ENCODE measurements at regions not wholly inside any gene's neighbourhood (a gene's known extent, or its start where the extent isn't known, plus 50 kb on each side); places are given as distances from the start of the nearest gene placed in this dataset.

DNA sequence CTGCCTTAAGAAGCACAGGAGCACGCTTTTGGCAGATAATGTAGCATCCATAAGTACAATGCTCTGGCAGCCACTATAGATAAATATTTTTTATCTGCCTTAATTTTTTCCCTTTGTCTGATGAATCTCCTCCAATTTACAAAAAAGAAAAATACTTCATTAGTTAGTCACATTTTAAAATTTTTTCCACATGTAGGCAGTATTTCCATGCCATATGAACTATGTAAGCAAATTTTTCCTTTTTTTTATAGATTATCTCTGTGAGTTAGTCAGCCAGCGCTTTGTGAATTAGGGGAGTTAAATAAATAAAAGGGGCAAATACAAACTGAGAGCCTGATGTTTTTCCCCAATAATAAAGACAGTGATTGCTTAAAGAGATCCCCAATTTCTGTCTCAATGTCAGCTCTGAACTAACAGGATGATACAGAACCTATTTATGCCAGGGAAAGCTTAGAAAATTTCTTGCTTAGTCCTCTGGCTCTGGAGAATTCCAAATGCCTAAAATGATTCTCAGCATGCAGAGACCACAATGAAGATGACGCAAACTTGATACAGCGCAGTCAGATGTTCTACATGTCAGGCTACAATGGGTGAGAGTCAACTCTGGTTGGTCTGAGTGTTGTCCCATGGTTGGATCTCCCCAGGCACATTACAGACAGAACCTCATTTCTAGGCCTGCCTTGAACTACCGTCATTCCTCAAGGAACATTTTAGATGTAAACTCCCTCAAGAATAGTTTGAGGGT, 390.4 kb upstream of the CDH6 start:
- peak; percentile 69 for DNase-seq
- TF ChIP-seq, protein P1, sequence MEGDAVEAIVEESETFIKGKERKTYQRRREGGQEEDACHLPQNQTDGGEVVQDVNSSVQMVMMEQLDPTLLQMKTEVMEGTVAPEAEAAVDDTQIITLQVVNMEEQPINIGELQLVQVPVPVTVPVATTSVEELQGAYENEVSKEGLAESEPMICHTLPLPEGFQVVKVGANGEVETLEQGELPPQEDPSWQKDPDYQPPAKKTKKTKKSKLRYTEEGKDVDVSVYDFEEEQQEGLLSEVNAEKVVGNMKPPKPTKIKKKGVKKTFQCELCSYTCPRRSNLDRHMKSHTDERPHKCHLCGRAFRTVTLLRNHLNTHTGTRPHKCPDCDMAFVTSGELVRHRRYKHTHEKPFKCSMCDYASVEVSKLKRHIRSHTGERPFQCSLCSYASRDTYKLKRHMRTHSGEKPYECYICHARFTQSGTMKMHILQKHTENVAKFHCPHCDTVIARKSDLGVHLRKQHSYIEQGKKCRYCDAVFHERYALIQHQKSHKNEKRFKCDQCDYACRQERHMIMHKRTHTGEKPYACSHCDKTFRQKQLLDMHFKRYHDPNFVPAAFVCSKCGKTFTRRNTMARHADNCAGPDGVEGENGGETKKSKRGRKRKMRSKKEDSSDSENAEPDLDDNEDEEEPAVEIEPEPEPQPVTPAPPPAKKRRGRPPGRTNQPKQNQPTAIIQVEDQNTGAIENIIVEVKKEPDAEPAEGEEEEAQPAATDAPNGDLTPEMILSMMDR (IDR thresholded peaks at IDR 0.05; ENCODE audit: low read depth, low read length, missing control alignments): no peak
- in situ Hi-C loops (cut with HindIII; ENCODE audit: low pct_ligation_motif_present, low sequenced_read_pairs): no loop called here
- Histone ChIP-seq H3K36me3 (replicated peaks) (no peaks in the 10 kb centered on the region), H3K27ac (peak overlapping the region; percentile 45), H3K4me3 (ENCODE audit: low read depth, low read length) (no peak overlapping the region), H3K27me3 (replicated peaks) (no peaks in the 10 kb centered on the region)

DNA sequence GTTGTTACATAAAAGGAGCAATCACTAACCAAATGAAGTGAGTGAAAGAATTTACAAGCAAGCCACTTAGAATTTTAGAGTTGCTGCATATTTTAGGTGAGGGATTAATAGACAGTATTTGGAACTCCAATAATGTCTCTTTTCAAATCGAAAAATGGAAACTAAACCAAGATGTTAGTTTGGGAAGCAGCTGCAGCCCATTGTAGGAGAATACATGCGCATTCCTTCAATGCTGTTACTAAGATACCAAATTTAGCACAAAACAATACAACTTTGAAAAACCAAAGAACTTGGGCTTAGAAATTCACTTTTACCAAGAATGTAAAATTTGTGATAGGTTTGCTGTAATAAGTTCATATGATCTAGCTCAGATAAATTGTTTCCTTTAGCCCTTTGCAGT, 411.8 kb upstream of the CDH6 start:
- no peak overlapping the region for H3K4me3 ChIP-seq (ENCODE audit: low read depth, low read length)
- no peak overlapping the region for H3K27ac ChIP-seq
- in situ Hi-C loops (cut with HindIII; ENCODE audit: low pct_ligation_motif_present, low sequenced_read_pairs): no loop called here
- DNase-seq: no peak
- TF ChIP-seq, protein P1 (IDR thresholded peaks at IDR 0.05; ENCODE audit: low read depth, low read length, missing control alignments): no peak
- H3K36me3 ChIP-seq (replicated peaks): no peaks in the 10 kb centered on the region
- H3K27me3 ChIP-seq (replicated peaks): no peaks in the 10 kb centered on the region

DNA sequence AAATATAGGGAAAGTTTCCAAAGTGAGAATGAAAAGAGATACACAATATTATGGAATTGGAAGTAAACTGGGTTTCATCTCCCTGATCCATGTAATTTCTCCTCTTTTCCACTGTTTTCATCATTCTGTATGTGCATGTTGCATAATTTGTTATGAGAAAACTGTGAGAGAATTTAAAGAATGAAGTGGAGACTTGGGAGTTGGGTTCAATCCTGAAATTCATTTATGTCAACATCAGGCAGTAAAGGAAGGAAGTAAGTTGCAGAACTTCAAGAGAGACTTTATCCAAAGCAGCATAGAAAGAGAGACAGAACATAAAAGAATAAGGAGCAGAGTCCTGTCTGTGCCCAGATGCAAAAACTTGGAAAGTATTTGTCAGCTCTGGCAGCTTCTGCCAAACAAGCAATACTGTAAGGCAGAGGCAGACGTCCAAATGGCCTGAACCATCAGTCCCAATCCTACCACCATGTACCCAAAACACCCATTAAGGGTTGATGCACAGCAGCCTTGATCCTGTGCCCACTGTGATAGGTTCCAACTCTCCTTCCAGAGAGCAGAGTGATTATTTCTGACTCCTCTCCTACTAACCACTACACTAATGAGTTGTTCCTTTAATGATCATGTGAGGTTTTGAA, 425.3 kb upstream of the CDH6 start:
- no peaks in the 10 kb centered on the region for H3K27me3 ChIP-seq (replicated peaks)
- in situ Hi-C loops (cut with HindIII; ENCODE audit: low pct_ligation_motif_present, low sequenced_read_pairs): no loop called here
- DNase-seq: no peak

DNA sequence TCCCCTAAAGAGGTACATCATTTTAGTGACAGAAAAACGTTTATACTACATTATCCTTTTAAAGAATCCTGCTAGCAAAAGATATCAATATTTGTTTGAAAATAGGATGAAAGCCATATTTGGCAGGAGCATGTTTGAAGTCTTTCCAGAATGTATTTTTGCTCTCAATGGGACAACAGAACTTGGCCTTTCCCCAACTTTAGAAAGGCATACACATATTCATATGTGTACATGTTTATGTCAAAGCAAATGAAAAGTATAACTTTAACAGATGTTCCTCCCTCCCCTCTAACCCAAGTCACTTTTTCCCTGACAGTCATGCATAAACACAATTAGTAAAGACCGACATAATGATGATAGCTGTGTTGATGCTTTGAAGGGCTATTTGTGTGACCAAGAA, 427.8 kb upstream of the CDH6 start:
- Histone ChIP-seq H3K36me3 (replicated peaks) (no peaks in the 10 kb centered on the region), H3K27ac (peak overlapping the region; percentile 52), H3K4me3 (ENCODE audit: low read depth, low read length) (no peak overlapping the region), H3K27me3 (replicated peaks) (no peaks in the 10 kb centered on the region)
- in situ Hi-C loops (cut with HindIII; ENCODE audit: low pct_ligation_motif_present, low sequenced_read_pairs): no loop called here
- TF ChIP-seq, protein P1 (IDR thresholded peaks at IDR 0.05; ENCODE audit: low read depth, low read length, missing control alignments): no peak
- DNase-seq: no peak

More for the DNA sequence above, 425.3 kb upstream of the CDH6 start:
- H3K27ac ChIP-seq: no peak overlapping the region
- TF ChIP-seq, protein P1 (IDR thresholded peaks at IDR 0.05; ENCODE audit: low read depth, low read length, missing control alignments): no peak
- H3K4me3 ChIP-seq (ENCODE audit: low read depth, low read length): no peak overlapping the region
- no peaks in the 10 kb centered on the region for H3K36me3 ChIP-seq (replicated peaks)

DNA sequence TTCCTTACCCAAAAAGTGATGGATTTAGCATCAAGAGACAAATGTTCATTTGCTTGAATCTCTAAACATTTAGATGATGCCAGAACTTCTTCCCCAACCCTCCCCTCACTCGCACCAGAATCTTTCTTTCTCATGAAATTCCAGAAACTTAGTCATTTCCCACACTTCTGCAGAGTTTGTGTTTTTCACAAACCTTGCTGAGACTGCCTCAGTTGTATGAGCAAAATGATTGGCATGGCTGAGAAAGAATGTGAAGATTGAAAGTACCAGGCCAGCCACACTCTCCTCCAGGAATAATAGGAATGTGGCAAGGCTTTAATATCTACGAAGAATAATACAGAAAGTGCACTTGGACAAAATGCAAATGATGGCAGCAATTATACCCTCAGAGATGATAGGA, 428.3 kb upstream of the CDH6 start:
- H3K36me3 ChIP-seq (replicated peaks): no peaks in the 10 kb centered on the region
- H3K4me3 ChIP-seq (ENCODE audit: low read depth, low read length): no peak overlapping the region
- TF ChIP-seq, protein P1 (IDR thresholded peaks at IDR 0.05; ENCODE audit: low read depth, low read length, missing control alignments): no peak
- H3K27me3 ChIP-seq (replicated peaks): no peaks in the 10 kb centered on the region
- in situ Hi-C loops (cut with HindIII; ENCODE audit: low pct_ligation_motif_present, low sequenced_read_pairs): no loop called here
- peak; percentile 88 for DNase-seq
- peak overlapping the region; percentile 79 for H3K27ac ChIP-seq

Data from brain microvascular endothelial cell (primary cell).